GM11168 (cell line): ENCODE measurements at regions not wholly inside any gene's neighbourhood (a gene's known extent, or its start where the extent isn't known, plus 50 kb on each side); places are given as distances from the start of the nearest gene placed in this dataset.
"Not testable (repeated sequence)": the region's sequence is repeated elsewhere in the genome, so short reads cannot be mapped to it uniquely, and the experiment has no call there.

Experiments used
- in situ Hi-C: fragments of 300-500 bp; cut with MboI; formaldehyde crosslinking; loops from one replicate; pipeline ENCODE4 v1.12.0; 2022; ENCODE audit warnings: low sequenced_read_pairs; ENCODE audit not compliant: unreplicated experiment

DNA sequence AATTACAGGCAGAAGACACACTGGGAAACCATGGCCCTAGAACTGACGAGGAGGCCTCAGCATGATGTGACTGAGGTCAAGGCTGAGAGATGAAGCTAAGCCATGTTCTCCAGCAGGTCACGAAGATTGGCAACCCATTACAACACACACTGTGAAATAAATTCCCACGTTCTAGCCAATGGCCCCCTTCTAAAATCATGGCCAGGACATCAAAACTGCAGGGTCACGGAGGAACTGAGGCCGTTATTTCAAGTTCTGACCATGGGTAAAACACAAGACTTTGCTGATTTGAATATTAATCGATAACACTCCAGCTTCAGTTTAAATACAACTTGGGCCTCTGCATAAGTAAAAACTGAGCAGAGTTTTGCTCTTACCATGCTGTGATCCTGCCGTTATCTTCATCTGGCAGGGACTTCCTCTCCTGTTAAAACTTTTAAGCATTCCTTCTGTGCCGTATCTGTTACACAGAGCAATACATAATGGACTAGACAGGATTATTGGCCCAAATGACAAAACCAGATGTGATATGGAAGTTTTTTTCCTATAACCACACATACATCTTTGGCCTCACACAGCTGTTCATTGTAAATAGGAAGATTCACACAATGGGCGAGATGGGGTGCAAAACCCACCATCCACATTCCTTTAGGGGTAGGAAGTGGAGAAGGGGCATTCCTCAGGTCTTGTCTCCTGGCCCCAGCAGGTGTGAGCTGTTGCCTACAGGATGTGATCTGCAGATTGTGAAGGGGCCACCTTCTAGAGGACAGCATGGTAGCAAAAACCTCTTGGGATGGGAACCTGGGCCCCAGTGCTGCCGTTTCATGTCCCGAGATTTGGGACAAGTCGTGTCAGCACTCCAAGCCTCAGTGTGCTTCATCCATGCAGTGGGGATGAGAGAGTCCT is 207.4 kb downstream of the OPA1 start:
- in situ Hi-C loops, result no loop called here

DNA sequence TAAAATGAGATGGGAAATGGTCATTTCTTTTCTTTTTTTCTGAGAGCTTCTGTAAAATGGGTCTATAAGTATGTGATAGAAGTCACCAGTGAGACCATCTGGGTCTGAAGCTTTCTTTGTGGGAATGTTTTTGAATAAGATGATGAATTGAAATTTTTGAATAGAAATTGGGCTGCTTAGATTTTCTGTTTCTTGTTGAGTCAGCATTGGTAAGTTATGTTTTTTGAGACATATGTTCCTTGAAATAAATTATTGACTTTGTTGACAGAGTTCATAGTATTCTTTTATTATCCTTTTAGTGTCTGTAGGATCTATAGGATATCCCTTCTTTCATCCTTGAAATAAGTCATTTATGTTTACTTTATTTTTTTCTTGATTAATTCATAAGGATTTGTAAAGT is 208.1 kb downstream of the OPA1 start:
- in situ Hi-C loops, result no loop called here

DNA sequence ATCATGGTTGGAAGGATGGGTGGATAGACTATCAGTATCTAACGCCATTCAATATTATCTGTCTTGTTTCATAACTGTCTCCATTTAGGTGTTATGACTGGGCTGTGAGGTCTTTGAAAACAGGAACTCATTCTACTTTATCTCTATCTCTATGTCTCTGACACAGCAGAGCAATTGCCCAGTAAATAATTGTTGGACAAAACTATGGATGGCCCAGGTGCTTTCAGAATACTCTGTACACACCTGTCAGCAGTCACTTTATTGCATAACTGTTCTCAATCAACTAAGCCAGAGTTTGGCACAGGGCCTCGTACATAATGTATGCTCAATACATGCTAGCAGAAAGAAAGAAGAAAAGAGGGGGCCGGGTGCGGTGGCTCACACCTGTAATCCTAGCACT is 210.3 kb downstream of the OPA1 start:
- in situ Hi-C loops, result no loop called here

DNA sequence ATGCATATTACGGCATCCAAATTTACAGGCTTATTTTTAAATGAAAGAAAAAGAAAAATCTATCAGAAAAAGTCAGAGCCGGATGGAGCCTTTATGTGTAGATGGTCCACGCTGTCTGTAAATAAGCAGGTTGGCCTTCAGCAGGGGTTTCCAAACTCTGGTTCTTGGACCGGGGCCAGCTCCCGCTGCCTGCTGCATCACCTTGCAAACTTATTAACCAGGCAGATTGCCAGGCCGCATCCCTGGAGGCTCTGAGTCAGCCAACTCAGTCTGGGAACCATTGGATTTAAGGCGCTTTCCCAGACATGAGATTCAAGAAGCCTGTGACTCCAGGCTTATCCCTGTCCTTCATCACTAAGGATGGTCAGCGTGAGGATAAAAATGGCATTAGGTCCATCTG is 212.4 kb downstream of the OPA1 start:
- in situ Hi-C loops, result no loop called here

DNA sequence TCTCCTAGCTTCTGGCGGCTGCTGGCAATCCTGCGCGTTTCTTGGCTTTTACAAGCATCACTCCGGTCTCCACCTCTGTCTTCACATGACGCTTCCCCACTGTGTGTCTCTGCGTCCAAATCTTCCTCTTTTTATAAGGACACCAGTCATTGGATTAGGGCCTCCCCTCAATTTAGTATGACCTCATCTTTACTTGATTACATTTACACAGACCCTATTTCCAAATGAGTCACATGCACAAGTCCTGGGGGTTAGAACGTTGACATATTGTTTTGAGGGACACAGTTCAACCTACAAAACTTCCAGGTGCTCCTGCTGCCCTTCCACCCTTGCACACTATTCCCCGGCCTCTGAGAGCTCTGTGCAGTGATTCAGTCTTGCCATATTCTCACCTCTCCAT is 215.3 kb downstream of the OPA1 start:
- in situ Hi-C loops, result no loop called here

DNA sequence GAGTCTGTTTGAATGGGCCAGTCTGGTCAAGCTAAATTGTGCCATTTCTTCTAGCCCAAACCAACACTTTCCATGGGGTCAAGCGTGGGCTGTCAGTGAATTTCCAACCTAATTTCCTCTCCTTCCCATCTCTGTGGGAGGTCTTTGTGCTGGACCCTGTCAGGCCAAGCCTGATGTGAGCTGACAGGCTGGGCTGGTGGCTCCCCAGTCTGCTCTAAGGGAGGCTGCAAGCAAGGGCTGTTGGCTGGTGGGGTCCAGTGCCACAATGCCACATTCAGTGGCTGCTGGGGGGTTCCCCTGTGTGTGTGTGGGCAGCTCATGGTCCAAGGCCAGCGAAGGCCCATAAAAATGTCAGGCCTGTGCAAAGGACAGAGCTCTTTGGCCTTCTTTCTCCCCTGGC is 216.1 kb downstream of the OPA1 start:
- in situ Hi-C loops, result no loop called here

DNA sequence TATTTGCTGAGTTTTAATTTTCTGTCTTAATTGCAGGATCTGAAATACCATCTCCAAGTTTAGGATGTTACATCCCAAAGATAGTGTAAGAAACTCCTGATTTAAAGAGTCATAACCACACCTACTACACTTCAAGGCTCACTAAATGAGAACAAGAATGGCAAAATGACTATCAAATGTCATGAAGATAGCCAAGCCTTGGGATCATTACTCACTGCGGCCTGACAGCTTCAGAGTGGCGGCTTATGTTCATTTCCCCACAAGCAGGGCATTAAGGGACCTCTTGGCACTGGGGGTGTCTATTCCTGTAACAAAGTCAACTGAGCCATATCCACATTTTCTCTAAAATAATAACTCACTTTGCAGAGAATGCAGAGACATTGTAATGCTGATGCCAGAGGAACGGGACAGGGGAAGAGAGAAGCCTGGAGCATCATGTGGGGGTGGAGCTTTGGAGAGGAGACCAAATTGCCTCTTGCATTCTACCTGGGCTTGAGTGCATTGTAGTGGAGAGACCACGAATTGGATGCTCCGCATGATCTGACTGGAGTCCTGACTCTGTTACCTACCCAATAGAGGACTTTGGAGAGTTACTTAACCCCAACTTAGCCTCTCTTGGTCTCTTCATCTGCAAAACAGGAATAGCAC is 219.2 kb downstream of the OPA1 start:
- in situ Hi-C loops, result no loop called here

DNA sequence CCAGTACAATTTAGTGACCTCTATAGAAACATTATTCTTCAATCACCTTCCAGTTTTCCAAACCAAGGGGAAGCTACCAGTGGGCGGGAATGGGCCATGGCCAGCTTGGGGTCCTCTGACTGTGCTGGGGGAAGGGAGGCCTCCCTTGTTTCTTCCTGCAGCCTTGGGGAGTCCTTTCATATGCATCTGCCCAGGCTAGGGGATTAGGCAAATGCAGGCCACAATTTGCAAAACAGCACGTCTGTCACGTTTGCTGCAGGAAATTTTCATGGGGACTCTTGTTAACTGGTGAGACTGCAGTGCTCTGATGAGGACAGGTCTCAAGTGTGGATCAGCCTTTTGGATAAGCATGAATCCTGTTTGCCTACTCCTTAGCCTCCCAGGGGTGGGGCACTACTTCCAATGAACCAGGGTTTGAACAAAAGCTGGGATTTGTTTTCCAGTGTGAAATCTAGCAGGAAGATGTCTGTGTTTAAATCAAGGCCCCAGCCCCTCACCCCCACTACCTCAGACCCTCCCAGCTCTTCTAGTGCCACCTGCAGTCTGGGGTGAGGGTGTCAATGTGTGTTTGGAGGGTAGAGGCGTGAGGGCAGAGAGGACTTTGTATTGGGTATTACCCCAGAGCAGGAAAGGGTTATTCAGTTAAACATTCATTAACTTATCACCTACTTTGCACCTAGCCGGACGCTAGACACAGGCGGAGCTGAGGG is 219.9 kb downstream of the OPA1 start:
- in situ Hi-C loops, result no loop called here

DNA sequence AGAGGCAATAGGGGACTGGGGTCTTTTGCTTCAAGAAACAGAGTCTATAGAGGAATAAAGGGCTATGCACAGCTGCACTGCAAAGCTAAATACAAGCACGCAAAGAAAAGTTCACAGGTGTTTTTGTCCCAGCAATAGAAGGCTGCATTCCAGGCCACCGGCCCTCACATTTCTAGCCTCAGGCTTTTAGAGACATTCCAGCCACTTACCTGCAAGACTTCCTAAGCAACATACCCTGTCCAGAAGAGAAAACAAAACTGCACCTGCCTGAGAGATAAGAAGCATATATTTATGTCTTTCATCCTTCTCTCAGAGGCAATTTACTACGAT is 220.5 kb downstream of the OPA1 start:
- in situ Hi-C loops, result no loop called here

DNA sequence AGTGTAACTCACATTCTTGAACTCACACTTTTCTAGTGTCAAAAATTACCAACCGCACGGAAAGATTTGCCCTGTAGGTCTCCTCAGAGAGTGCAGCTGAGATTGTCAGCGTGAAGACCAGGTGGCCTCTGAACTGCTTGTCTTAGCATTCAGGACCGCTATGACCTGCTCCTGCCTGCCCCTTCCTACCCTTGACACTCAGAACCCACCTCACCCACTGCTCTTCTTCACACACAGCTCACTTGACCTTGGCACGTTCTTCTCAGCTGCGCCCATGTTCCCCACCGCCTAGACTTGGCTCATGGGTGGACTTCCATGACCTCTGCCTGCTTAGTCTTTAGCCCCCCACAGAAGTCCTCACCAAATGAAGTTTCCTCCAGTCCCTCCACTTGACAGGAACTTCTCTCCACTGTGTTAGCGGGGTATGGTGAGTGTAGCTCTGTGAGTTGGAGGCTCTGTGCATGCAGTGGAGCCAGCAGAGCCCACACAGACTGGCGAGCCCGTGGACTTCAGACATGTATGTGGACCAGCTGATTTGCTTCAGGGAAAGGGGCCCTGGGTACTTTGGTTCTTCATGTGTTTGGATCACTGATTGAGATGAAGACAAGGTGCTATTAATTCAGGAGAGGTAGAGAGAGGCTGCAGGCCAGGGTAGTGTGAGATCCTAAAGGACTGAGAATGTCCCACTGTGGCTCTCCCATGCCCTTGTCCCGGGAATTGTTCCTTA is 221.3 kb downstream of the OPA1 start:
- in situ Hi-C loops, result no loop called here

DNA sequence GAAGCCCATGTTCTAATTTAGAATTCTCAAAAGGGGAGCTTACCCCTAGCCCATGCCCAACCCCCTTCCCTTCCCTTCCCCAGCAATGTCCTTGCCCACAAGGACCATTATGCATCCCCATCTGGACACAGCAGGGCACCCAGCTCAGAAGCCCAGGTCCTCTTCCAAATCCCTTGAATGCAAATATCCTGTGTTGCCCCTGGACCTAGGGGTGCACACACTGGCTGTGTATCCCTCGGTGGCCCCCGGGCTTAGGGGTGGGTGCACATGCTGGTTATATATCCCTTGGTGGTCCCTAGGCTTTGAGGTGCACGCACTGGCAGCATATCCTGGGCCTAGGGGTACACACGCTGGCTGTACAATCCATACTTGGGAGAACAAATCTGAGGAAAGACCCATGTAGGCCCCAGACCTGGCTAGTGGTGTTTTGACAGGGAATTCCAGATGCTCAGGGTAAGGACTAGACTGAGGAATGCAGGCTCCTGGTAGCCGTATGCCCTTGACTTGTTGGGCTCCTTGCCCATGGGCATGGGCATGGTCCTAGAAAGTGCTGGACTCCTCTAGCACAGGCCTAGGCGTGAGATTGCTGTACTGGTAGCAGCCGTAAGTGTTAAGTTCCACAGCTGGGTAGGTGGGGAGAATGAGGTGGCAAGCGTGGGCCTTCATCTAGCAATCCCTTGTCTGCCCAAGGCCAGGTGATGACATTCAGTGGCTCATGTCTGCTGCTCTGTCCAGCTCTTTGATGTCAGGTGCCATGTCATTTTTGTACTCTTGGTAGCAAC is 222.4 kb downstream of the OPA1 start:
- in situ Hi-C loops, result no loop called here

DNA sequence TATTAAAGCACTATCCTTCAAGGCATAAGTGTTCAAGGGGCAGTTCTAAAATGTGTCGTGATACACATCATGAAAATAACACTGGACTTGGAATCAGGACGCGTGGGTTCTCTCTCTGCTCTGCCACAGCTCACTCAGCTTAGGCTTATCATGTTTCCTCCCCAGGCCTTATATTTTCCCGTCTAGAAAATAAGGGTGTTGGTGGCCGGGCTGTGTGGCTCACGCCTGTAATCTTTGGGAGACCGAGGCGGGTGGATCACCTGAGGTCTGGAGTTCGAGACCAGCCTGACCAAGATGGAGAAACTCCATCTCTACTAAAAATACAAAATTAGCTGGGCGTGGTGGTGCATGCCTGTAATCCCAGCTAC is 223.0 kb downstream of the OPA1 start:
- in situ Hi-C loops, result no loop called here

DNA sequence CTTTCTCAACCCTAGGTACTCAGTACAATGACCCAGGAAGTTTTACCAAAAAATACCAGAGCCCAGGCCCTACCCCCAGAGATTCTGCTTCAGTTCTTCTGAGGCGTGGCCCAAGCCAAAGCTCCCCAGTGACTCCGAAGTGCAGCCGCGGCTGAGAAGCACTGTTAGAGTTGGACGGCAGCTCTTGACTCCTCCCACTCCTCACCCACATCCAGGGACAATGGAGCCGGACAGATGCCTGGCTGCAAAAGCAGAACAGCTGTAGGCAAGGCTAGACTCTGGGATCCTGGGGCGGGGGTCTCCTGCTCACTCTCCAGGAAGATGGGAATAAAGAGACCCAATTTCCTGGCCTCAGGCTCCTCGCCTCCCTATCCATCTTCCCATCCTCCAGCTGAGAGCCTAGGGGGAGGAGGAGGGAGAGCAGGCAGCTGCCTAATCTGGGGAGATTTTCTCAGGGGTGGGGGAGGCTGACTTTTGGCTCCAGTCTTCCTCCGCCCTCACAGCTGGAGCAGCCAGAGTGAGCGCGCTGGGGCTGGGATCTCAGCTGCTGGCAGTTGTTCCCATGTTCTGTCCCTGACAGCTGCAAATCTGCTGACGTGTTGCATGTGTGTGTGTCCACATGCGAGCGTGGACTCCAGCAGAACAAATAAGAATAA is 223.8 kb downstream of the OPA1 start:
- in situ Hi-C loops, result no loop called here

DNA sequence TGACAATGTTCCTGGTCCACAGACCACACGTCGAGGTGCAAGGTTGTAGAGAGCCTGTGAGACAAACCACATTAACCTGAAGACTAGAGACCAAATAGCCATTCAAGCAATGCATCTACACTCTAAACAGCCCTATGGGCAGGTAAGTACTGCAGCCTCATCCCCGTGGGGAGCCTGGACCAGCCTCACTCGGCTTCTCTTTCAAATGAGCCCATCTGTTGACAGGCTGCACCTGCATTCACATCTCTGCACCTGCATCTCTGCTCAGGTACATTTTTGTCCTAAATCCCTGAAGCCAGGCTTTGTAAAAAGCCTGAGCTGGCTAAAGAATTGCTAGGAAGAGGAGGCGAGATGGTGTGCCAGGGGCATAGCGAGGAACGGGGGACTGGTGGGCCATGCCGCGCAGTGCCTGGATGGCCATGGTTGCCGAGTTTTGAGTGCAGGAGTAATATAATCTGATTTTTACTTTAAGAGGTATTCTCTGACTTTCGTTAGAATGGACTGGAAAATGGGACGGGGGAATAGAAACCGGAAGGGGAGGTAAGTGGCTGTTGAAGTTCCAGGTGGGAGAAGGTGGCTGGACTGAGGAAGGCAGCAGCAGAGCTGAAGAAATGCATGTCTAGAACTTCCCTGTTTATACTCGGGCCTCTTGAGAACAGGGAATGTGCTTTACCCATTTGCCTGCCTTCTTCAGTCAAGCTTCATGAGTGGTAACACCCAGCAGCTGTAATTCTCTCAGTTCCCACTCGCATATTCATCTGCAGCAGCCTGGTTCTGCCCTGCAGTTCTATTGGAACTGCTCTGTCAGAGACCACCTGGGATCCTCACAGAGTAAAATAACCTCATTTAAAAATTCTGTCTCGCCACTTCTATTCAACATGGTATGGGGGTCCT is 226.4 kb downstream of the OPA1 start:
- in situ Hi-C loops, result no loop called here

DNA sequence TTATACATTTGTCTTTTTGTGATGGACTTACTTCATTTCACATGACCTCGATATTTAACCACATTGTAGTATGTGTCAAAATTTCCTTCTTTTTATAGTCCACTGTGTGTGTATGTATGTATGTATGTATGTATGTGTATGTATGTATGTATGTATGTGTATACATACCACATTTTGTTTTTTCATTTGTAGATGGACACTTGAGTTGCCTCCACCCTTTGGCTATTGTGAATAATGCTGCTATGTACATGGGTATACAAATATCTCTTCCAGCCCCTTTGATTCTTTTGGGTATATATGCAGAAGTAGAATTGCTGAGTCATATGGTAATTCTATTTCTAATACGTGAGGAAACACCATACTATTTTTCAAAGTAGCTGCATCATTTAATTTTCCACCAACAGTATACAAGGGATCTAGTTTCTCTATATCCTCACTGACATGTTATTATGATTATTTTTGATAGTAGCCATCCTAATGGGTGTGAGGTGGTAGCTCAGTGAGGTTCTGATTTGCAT is 228.2 kb downstream of the OPA1 start:
- in situ Hi-C loops, result no loop called here

DNA sequence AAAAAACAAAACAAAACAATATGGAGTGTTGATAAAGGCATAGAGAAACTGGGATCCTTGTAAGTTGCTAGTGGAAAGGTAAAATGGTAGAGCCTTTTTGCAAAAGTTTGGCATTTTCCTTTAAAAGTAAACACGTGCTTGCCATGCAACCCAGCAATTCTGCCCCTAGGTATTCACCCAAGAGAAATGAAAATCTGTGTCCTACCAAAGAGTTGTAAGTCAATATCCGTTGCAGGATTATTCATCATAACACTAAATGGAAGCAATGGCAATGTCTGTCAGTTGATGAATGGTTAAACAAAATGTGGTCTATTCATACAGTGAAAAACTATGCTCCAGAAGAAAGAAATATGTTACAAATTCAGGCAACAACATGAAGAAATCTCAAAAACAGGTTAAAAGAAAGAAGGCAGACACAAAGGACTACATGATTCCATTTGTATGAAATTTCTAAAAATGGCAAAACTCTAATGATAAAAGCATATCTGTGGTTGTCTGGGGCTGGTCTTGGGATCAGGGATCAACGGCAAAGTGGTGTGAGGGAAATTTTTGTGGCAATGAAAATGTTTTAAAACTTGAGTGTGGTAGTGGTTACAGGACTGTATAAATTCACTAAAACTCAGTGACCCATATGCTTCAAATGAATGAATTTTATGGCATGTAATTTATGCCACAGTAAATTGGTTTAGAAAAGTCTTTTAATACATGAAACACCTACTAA is 229.6 kb downstream of the OPA1 start:
- in situ Hi-C loops, result no loop called here

DNA sequence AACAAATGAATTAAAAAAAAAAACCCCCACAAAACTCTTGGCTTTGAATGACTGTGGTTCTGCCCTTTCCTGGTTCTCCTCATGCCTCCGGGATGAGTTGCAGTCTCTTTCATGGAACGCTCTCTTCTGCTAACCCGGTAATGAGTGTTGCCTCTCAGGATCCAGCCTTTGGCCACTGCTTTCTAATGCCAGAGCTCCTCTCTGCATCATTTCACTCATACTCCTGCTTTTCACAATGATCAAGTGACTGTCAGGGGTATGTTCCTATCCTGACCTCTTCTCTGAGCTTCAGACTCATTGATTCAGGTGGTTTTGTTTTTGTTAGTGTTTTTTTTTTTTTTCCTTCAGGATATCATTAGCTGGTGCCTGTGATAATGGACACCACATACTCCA is 230.2 kb downstream of the OPA1 start:
- in situ Hi-C loops, result not testable (repeated sequence)

DNA sequence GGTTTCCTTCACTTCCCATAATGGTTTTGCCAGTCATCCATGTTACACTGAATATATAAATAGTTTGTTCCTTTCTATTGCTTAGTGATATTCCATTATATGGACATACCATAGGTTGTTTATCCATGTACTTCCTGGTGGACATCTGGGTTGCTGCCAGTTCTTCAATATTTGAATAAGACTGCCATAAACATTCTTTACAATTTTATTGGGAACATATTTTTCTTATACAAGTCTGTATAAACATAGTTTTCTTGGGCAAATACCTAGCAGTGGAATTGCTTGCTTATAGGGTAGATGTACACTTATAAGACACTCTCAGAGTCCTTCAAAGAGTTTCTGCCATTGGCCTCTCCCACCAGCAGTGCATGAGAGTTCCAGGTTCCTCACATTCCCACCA is 231.4 kb downstream of the OPA1 start:
- in situ Hi-C loops, result no loop called here
